HCT116 (cell line): ENCODE measurements at regions not wholly inside any gene's neighbourhood (a gene's known extent, or its start where the extent isn't known, plus 50 kb on each side); places are given as distances from the start of the nearest gene placed in this dataset.

Source experiments
- ATAC-seq: fragments of 200-7000 bp; cut with Tn5 transposase; 2 replicates; pipeline ENCODE4 v1.9.1; 2020; ENCODE audit warnings: mild to moderate bottlenecking, moderate library complexity
- BruUV-seq: library from RNA; stranded (reverse); fragments of 400-500 nt; replicated peaks from 2 replicates; lab custom pipeline; 2021; lab: Mats Ljungman, UMichigan
- CTCF ChIA-PET: fragments of 300-600 bp; sonication (Branson Sonifier 250); formaldehyde crosslinking; loops from one replicate; lab custom pipeline; 2021; ENCODE audit warnings: antibody characterized with exemption; lab: Charles Lee
- POLR2A ChIA-PET: fragments of 300-600, 350-600 bp; sonication (Branson Sonifier 250); formaldehyde crosslinking; loops from one replicate; lab custom pipeline; 2021; ENCODE audit warnings: antibody characterized with exemption; lab: Charles Lee
- RAD21 ChIA-PET, 2 experiments: fragments of 300-600 bp; sonication (Branson Sonifier 250); formaldehyde crosslinking; loops; one replicate each; lab custom pipeline; 2023; ENCODE audit warnings: low total read pairs in 2 of 2; ENCODE audit not compliant: uncharacterized antibody in 2 of 2, unreplicated experiment in 2 of 2, low non-redundant PET in 1 of 2; lab: Charles Lee
- DNase-seq: peaks from one replicate; pipeline ENCODE4 v3.0.0-alpha.2; 2010; ENCODE audit warnings: low read depth, low spot score
- H2AFZ ChIP-seq: fragments of 200-600 bp; shearing (Covaris generic), sonication (generic); 2 replicates; pipeline ENCODE4 v1.6.1; 2017; ENCODE audit warnings: low read depth, mixed run types, mixed read lengths, antibody characterized with exemption, low read length; ENCODE audit not compliant: poor library complexity, severe bottlenecking
- H3K27ac ChIP-seq: 2 replicates; pipeline ENCODE4 v1.5.1; 2012; ENCODE audit warnings: low read depth, low read length
- H3K27me3 ChIP-seq: fragments of 200-600 bp; sonication (generic); 2 replicates; pipeline ENCODE4 v1.6.1; 2016; ENCODE audit warnings: mixed run types, low read length, mixed read lengths; ENCODE audit not compliant: insufficient read depth
- H3K36me3 ChIP-seq, 2 experiments: fragments of 200-500 bp in 1 of 2; fragments of 200-600 bp in 1 of 2; sonication (Bioruptor generic) in 1 of 2; sonication (generic) in 1 of 2; 2 replicates each; pipeline versions ENCODE4 v1.5.1 to v1.6.1; 2014 to 2016; ENCODE audit warnings: low read length in 2 of 2, inconsistent platforms in 1 of 2, mixed read lengths in 1 of 2, mixed run types in 1 of 2; ENCODE audit not compliant: insufficient read depth in 2 of 2, control insufficient read depth in 1 of 2
- H3K4me1 ChIP-seq, 2 experiments: fragments of 200-600 bp in 1 of 2; sonication (generic) in 1 of 2; 2 replicates each; pipeline versions ENCODE4 v1.5.1 to v1.6.1; 2012 to 2017; ENCODE audit warnings: low read length in 2 of 2, inconsistent platforms in 1 of 2, mild to moderate bottlenecking in 1 of 2, mixed read lengths in 1 of 2, mixed run types in 1 of 2, moderate library complexity in 1 of 2; ENCODE audit not compliant: insufficient read depth in 2 of 2, control insufficient read depth in 1 of 2
- H3K4me2 ChIP-seq: fragments of 200-600 bp; sonication (generic); 2 replicates; pipeline ENCODE4 v1.6.1; 2017; ENCODE audit warnings: mixed run types, low read length, mixed read lengths
- H3K4me3 ChIP-seq, 2 experiments: fragments of 200-600 bp in 1 of 2; sonication (generic) in 1 of 2; replicated peaks in 1 of 2; 2 replicates each; pipeline ENCODE4 v1.5.1; 2011 to 2016; ENCODE audit warnings: low read length in 2 of 2, control low read depth in 1 of 2, low read depth in 1 of 2, mild to moderate bottlenecking in 1 of 2, mixed read lengths in 1 of 2, mixed run types in 1 of 2
- H3K79me2 ChIP-seq: fragments of 200-600 bp; sonication (generic); 2 replicates; pipeline ENCODE4 v1.6.1; 2017; ENCODE audit warnings: mild to moderate bottlenecking, mixed run types, low read length, moderate library complexity, mixed read lengths; ENCODE audit not compliant: insufficient read depth
- H3K9ac ChIP-seq: fragments of 200-600 bp; sonication (generic); 2 replicates; pipeline ENCODE4 v1.6.1; 2016; ENCODE audit warnings: low read length, mixed read lengths
- H3K9me2 ChIP-seq: fragments of 200-600 bp; sonication (generic), shearing (Covaris generic); 2 replicates; pipeline ENCODE4 v1.6.1; 2017; ENCODE audit warnings: mixed run types, mild to moderate bottlenecking, moderate library complexity; ENCODE audit not compliant: insufficient read depth
- H3K9me3 ChIP-seq, 2 experiments: fragments of 200-500 bp in 1 of 2; fragments of 200-600 bp in 1 of 2; sonication (Bioruptor generic) in 1 of 2; sonication (generic) in 1 of 2; 2 replicates each; pipeline ENCODE4 v1.6.1; 2014 to 2017; ENCODE audit warnings: low read length in 2 of 2, mixed read lengths in 2 of 2, inconsistent platforms in 1 of 2, low read depth in 1 of 2, mild to moderate bottlenecking in 1 of 2, mixed run types in 1 of 2, moderate library complexity in 1 of 2; ENCODE audit not compliant: control insufficient read depth in 1 of 2, insufficient read depth in 1 of 2
- H4K20me1 ChIP-seq: fragments of 200-600 bp; sonication (generic), shearing (Covaris generic); 2 replicates; pipeline ENCODE4 v1.6.1; 2017; ENCODE audit warnings: mixed run types, mild to moderate bottlenecking, moderate library complexity; ENCODE audit not compliant: insufficient read depth
- EGR1 ChIP-seq: IDR thresholded peaks from 2 replicates; pipeline ENCODE4 v1.6.1; 2012; ENCODE audit warnings: low read depth
- EZH2 ChIP-seq: fragments of 200-600 bp; sonication (generic); IDR thresholded peaks from 2 replicates; pipeline ENCODE4 v1.6.1; 2017; ENCODE audit warnings: antibody characterized with exemption, mixed run types
- EZH2phosphoT487 ChIP-seq: fragments of 200-600 bp; IDR thresholded peaks from 2 replicates; pipeline ENCODE4 v1.6.1; 2018; ENCODE audit warnings: antibody characterized with exemption, borderline replicate concordance
- FOSL1 ChIP-seq: IDR thresholded peaks from 2 replicates; pipeline ENCODE4 v1.6.1; 2012; ENCODE audit warnings: low read depth
- JUND ChIP-seq: IDR thresholded peaks from 2 replicates; pipeline ENCODE4 v1.6.1; 2012
- SIN3A ChIP-seq: IDR thresholded peaks from 2 replicates; pipeline ENCODE4 v1.6.1; 2012; ENCODE audit warnings: low read depth
- SP1 ChIP-seq: IDR thresholded peaks from 2 replicates; pipeline ENCODE4 v1.6.1; 2012; ENCODE audit warnings: low read depth
- YY1 ChIP-seq: IDR thresholded peaks from 2 replicates; pipeline ENCODE4 v1.6.1; 2011; ENCODE audit warnings: low read length, low read depth, moderate library complexity, mild to moderate bottlenecking; ENCODE audit not compliant: insufficient replicate concordance; ENCODE audit errors: extremely low read depth
- ZFX ChIP-seq: fragments of 450-650 bp; IDR thresholded peaks from 2 replicates; pipeline ENCODE4 v1.6.1; 2017
- intact Hi-C: fragments of 100-400 bp; cut with micrococcal nuclease; formaldehyde crosslinking; loops from 2 replicates; pipeline ENCODE4 v1.10.0; 2022
- TF ChIP-seq, protein P1 (sequence below), 3 experiments: fragments of 200-600 bp in 1 of 3; sonication (generic) in 1 of 3; IDR thresholded peaks in 2 of 3; conservative IDR thresholded peaks in 1 of 3; 2 replicates each; pipeline ENCODE4 v1.5.1; 2012 to 2017; ENCODE audit warnings: low read depth in 2 of 3, low read length in 2 of 3, antibody characterized with exemption in 1 of 3, borderline replicate concordance in 1 of 3, control low read depth in 1 of 3, mild to moderate bottlenecking in 1 of 3, mixed read lengths in 1 of 3, mixed run types in 1 of 3, moderate library complexity in 1 of 3; ENCODE audit not compliant: insufficient read depth in 1 of 3

DNA sequence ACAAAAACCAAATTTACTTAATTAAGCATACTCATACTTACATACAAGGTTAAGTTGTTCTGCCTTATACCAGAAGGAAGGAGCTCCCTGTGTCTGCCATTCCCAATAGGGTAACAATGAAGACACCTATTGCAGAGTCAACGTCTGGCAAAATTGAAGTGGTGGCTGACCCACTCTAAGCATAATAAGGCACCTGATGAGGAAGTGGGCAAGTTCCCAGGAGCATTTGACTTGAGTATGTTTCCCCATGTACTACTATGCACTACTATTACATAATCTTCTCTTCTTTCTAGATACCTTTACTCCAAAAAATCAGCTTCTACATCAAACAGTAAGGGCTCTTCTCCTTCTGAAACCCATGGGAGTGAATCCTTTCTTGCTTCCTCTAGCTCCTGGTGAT is 591.5 kb downstream of the PPARGC1A start:
- RAD21 ChIA-PET, result no interaction called here
- Histone ChIP-seq H3K79me2 (no peaks in the 10 kb centered on the region), H2AFZ (no peak overlapping the region), H3K9me2 (no peaks in the 10 kb centered on the region), H3K9me3 (peaks cover 8 to 35% of the 10 kb centered on the region in 2 experiments; a peak in 2 of 4 replicates), H3K4me1 (no peaks in the 10 kb centered on the region), H4K20me1 (no peaks in the 10 kb centered on the region), H3K4me3 (no peak overlapping the region), H3K27me3 (no peaks in the 10 kb centered on the region), H3K9ac (no peak overlapping the region), H3K4me2 (no peak overlapping the region), H3K36me3 (no peaks in the 10 kb centered on the region), H3K27ac (no peak overlapping the region)
- no TSS peak for BruUV-seq
- DNase-seq (no peak), ATAC-seq (no peak)
- POLR2A ChIA-PET, result no interaction called here
- intact Hi-C loops, result no loop called here
- no peak for TF ChIP-seq EZH2phosphoT487
- TF ChIP-seq SIN3A, result no peak
- TF ChIP-seq JUND, result no peak
- TF ChIP-seq YY1, result no peak
- no peak for TF ChIP-seq EGR1
- TF ChIP-seq, protein P1, sequence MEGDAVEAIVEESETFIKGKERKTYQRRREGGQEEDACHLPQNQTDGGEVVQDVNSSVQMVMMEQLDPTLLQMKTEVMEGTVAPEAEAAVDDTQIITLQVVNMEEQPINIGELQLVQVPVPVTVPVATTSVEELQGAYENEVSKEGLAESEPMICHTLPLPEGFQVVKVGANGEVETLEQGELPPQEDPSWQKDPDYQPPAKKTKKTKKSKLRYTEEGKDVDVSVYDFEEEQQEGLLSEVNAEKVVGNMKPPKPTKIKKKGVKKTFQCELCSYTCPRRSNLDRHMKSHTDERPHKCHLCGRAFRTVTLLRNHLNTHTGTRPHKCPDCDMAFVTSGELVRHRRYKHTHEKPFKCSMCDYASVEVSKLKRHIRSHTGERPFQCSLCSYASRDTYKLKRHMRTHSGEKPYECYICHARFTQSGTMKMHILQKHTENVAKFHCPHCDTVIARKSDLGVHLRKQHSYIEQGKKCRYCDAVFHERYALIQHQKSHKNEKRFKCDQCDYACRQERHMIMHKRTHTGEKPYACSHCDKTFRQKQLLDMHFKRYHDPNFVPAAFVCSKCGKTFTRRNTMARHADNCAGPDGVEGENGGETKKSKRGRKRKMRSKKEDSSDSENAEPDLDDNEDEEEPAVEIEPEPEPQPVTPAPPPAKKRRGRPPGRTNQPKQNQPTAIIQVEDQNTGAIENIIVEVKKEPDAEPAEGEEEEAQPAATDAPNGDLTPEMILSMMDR (IDR thresholded peaks at IDR 0.05 in 2 of 3, conservative IDR thresholded peaks at IDR 0.05 in 1 of 3; ENCODE audit: borderline replicate concordance in 1 of 3, insufficient read depth in 1 of 3, low read depth in 2 of 3, low read length in 2 of 3), result no peak
- TF ChIP-seq FOSL1, result no peak
- TF ChIP-seq ZFX, result no peak
- CTCF ChIA-PET, result no interaction called here

DNA sequence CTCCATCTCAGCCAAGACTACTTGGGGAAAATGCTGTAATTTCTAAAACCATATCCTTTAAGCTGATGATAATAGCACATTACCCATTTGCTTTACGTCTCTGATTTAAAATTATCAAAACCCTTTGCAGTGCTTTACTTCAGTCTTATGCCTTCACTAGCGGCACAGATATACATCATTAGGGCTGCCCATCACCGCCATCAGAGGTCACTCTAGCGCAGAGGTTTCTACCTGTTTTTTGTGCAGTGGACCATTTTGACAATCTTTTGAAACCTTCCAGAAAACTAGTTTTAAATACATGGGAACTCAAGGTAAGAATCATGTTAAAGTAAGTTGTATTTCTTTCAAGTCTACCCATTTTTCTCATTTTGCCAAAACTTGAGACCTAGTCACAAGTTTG is 592.5 kb downstream of the PPARGC1A start:
- no peaks in the 10 kb centered on the region for H3K27me3 ChIP-seq
- intact Hi-C loops, result no loop called here
- RAD21 ChIA-PET, result no interaction called here
- TF ChIP-seq FOSL1 (no peak), EZH2 (no peak), SP1 (no peak)
- no peak overlapping the region for H3K4me2 ChIP-seq
- CTCF ChIA-PET, result no interaction called here
- no peaks in the 10 kb centered on the region for H3K9me2 ChIP-seq
- H3K9me3 ChIP-seq, result peaks cover 8 to 29% of the 10 kb centered on the region in 2 experiments; a peak in 2 of 4 replicates
- H3K4me1 ChIP-seq, result no peaks in the 10 kb centered on the region
- POLR2A ChIA-PET, result no interaction called here
- H4K20me1 ChIP-seq, result no peaks in the 10 kb centered on the region
- no peak for DNase-seq
- H2AFZ ChIP-seq, result no peak overlapping the region
- BruUV-seq, result no TSS peak
- H3K9ac ChIP-seq, result no peak overlapping the region
- H3K79me2 ChIP-seq, result no peaks in the 10 kb centered on the region
- H3K36me3 ChIP-seq, result no peaks in the 10 kb centered on the region
- no peak overlapping the region for H3K27ac ChIP-seq
- H3K4me3 ChIP-seq, result no peak overlapping the region
- no peak for ATAC-seq
